NCI-H82 treated with DMSO at 0.1 percent for 48 hours (cell line): ENCODE measurements at regions not wholly inside any gene's neighbourhood (a gene's known extent, or its start where the extent isn't known, plus 50 kb on each side); places are given as distances from the start of the nearest gene placed in this dataset.

Experiments used
- DNase-seq: peaks from one replicate; lab custom pipeline; 2025; ENCODE audit not compliant: unreplicated experiment; lab: John Stamatoyannopoulos, UW

DNA sequence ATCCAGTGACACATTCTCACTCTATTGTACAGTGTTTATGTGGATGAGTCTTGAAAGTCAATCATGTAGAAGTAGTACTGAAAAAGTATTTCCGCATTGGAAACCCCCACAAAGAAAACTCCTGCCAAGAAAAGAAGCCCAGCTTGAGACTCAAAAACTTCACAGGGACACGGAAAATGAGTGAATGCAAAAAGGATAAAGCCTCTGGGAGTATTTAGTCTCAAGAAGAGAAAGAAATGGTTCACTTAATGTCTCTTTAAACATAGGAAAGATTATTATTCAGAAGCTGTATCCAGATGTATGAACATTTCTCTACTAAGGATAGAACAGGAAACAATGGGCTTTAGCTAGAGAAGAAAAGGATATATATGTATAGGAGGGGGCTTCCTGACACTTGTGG, 304.5 kb downstream of the BARHL2 start:
- DNase-seq, result no peak

GRCh38 chr1:90411185-90411584, 305.9 kb downstream of the BARHL2 start:
- no peak for DNase-seq

GRCh38 chr1:90407737-90408136, 309.4 kb downstream of the BARHL2 start:
- DNase-seq, result no peak

DNA sequence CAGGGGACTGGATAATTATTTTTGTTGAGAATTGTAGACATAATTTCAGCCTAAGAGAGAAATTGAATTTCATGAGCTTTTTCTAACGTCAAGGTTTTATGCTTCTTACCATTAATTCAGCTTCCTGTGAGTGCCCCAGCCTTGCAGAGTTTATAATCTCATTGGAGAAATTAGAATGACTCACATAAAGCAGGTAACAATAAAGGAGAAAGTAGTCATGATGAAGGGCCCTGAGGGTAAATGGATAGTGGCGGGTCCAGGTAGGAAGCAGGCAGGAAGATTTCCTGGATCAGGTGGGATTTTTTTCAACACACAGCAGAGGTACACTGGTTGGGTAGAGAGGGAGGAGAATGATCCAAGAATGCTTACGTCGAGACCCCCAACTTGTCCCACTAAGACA, 311.4 kb downstream of the BARHL2 start:
- DNase-seq, result no peak

GRCh38 chr1:90402893-90403849, 313.9 kb downstream of the BARHL2 start:
- DNase-seq, result no peak

GRCh38 chr1:90400131-90400530, 317.0 kb downstream of the BARHL2 start:
- no peak for DNase-seq

GRCh38 chr1:90396917-90397316, 320.2 kb downstream of the BARHL2 start:
- DNase-seq, result no peak

DNA sequence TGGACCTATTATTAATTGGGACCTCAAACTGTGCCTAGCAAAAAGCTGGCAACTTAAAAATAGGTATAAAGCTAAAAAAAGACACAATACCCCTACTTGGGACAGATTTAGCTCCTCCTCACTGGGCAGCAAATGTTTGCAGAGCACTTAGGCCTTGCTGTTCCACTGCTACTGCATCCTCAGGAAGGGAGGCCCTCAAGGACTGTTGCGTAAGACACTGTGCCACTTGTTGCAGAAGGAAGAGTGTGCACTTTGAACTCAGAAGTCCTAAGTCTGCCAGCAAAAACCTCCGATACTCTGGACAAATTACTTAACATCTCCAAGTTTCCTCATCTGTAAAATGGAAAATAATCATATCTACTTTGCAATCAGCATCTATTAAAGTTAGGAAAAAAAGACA, 322.9 kb downstream of the BARHL2 start:
- DNase-seq, result no peak

- DNase-seq, result no peak
Observed at GRCh38 chr1:90393025-90393424, 324.1 kb downstream of the BARHL2 start.

GRCh38 chr1:90391126-90391525, 326.0 kb downstream of the BARHL2 start:
- DNase-seq, result no peak

DNA sequence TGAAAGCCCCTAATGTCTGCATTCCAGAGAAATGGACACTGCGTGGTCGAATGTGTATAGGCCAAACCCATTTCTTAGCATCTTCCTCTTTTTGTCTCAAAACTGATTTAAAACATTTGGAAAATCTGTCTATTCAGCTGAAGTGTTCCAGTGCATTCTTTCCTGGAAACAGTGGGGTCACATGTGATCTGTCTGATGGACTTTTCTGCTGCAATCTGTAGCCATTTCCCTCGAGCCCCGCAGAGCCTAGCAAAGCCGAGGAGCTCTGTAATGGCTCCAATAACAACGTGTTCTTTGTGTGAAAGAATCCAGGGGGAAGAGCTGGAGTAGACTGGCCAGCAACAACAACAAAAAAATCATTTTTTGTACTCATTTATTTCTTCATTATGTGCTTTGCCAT, 329.3 kb downstream of the BARHL2 start:
- DNase-seq, result no peak

DNA sequence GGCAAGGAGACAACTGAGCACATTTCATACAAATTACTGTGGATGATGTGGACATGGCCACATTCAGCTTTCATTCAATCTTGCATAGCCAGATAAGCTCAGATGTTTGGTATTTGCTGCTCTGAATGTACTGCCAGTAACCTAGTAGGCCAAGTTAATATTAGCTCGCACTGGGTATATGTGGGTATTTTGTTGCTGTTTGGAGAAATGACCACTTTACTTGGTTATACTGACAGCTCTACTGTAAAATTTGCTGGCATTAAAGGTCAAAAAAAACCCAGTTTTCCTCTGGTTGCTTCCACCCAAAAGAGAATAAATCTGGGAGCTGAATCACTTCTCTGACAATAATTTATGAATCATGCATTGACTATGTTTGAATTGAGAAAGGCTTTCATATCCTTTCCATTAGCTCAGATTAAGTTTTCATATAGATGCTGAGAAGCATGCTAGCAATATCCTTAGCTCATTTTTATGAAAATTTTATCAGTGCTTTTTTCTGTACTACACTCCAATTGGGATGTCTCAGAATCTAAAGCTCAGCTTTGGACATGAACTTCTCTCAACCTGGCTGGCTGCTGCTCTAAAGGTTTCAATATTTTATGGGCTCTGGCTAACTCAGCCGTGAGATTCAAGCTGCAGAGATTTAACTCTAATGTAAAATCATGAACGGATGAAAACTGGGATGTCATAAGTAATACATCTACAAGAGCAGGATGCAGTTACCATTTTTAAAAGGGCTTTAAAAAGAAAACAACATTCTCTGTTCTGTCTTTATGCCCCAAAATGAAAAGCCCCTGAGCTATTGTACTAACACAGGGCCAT, 330.0 kb downstream of the BARHL2 start:
- DNase-seq, result no peak

DNA sequence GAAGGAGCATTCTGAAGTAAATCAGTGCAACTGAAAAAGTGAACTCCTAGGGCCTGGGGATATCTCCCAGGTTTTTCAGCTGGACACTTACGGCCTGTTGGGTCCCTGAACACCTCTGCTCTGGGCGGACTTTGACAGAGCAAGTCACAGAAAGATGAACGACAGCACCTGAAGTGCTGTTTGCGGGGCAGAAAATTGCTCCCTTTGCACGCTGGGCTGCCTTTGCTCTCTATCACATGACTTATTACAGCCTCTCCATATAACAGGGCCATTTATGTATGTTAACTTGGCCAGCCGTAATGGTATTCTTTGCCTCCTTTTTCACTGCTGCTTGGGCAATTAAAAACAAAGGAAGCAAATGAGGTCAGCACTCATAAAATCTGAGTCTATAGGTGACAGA, 332.9 kb downstream of the BARHL2 start:
- DNase-seq, result no peak

- DNase-seq, result no peak
Observed at GRCh38 chr1:90382161-90382560, 334.9 kb downstream of the BARHL2 start.

- no peak for DNase-seq
Observed at GRCh38 chr1:90381598-90381997, 335.5 kb downstream of the BARHL2 start.

GRCh38 chr1:90371448-90371813, 345.7 kb downstream of the BARHL2 start:
- DNase-seq, result no peak

GRCh38 chr1:90370686-90371447, 346.2 kb downstream of the BARHL2 start:
- DNase-seq, result no peak

GRCh38 chr1:90362163-90362562, 354.9 kb downstream of the BARHL2 start:
- no peak for DNase-seq

DNA sequence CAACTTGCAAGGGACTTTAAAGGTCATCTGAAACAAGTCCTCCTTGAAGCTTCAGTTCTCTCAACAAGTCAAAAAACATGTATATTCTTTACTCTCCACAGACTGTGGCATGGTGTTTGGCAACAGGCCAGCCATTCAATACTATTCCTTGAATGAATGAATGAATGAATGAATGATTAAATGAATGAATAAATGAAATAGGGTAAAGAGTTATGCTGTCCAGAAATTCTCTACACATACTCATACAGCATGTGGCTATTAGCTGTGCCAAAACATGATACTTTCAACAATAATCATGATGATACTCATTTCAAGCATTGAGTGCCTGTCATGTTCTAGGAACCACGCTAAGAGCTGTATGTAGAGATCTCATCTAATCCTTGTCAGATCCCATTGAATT, 356.1 kb downstream of the BARHL2 start:
- DNase-seq, result no peak

GRCh38 chr1:90359994-90360393, 357.1 kb downstream of the BARHL2 start:
- no peak for DNase-seq

- DNase-seq, result no peak
Observed at GRCh38 chr1:90358448-90358847, 358.7 kb downstream of the BARHL2 start.
